HepG2 (cell line): ENCODE measurements at regions not wholly inside any gene's neighbourhood (a gene's known extent, or its start where the extent isn't known, plus 50 kb on each side); places are given as distances from the start of the nearest gene placed in this dataset.

Experiments
- ATF7-NPFF ChIP-seq: sonication (generic); formaldehyde crosslinking; IDR thresholded peaks from 2 replicates; pipeline ENCODE4 v1.8.1; 2023; ENCODE audit warnings: mild to moderate bottlenecking, low read depth, missing genetic modification reagents, moderate library complexity
- CHD2 ChIP-seq: IDR thresholded peaks from 2 replicates; pipeline ENCODE4 v1.6.1; 2011; ENCODE audit warnings: low read depth, low read length, improper control_type of control experiment
- HDAC6 ChIP-seq: fragments of 200-600 bp; sonication (generic); IDR thresholded peaks from 2 replicates; pipeline ENCODE4 v1.7.0; 2017; ENCODE audit warnings: mild to moderate bottlenecking, antibody characterized with exemption, low read length, low read depth
- MIER3 ChIP-seq: IDR thresholded peaks from 2 replicates; pipeline ENCODE4 v1.6.1; 2016; ENCODE audit warnings: missing compliant biosample characterization, borderline replicate concordance
- MYC ChIP-seq: sonication (generic); formaldehyde crosslinking; IDR thresholded peaks from 2 replicates; pipeline ENCODE4 v1.9.0; 2021; ENCODE audit warnings: missing genetic modification reagents, borderline replicate concordance
- NBN ChIP-seq: fragments of 450-650 bp; conservative IDR thresholded peaks from 2 replicates; pipeline ENCODE4 v1.6.1; 2017
- SMC3 ChIP-seq: IDR thresholded peaks from 2 replicates; pipeline ENCODE4 v1.6.1; 2011; ENCODE audit warnings: low read length, improper control_type of control experiment
- ZNF891 ChIP-seq: sonication (generic); formaldehyde crosslinking; IDR thresholded peaks from 2 replicates; pipeline ENCODE4 v1.5.0; 2020; ENCODE audit warnings: mild to moderate bottlenecking, missing genetic modification reagents
- TF ChIP-seq, protein P1 (sequence below): sonication (generic); formaldehyde crosslinking; IDR thresholded peaks from 2 replicates; pipeline ENCODE4 v1.5.0; 2020; ENCODE audit warnings: missing genetic modification reagents
- TF ChIP-seq, protein P2 (sequence below): sonication (generic); formaldehyde crosslinking; IDR thresholded peaks from 2 replicates; pipeline ENCODE4 v1.5.1; 2020; ENCODE audit warnings: mild to moderate bottlenecking, missing genetic modification reagents, moderate library complexity
- TF ChIP-seq, protein P3 (sequence below): sonication (generic); formaldehyde crosslinking; IDR thresholded peaks from 2 replicates; pipeline ENCODE4 v1.5.0; 2020; ENCODE audit warnings: mild to moderate bottlenecking, missing genetic modification reagents, moderate library complexity

DNA sequence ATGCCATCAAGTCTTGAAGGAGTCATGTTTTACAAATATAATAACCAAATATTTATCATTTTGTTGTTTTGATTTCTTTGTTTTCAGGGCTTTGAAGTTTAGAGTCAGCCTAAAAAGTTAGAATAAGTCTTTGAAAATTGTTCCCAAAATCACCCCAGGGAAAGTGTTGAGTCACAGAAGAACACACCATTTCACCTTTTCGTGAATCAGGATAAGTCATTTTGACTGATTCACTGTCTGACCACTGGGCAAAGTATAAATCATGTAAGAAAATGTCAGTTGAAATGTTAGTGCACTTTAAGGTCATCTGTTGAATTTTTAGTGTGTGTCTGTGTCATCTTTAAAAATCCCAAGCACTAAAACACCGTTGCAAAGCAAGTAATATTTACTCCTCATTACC lies 1320.1 kb downstream of the RPA4 start:
- TF ChIP-seq ATF7-NPFF (CRISPR knock-in tag) (no peak), NBN (no peak), CHD2 (no peak), MYC (no peak), ZNF891 (CRISPR knock-in tag) (no peak), HDAC6 (no peak), MIER3 (CRISPR knock-in tag) (no peak), SMC3 (no peak)
- TF ChIP-seq, protein P1, sequence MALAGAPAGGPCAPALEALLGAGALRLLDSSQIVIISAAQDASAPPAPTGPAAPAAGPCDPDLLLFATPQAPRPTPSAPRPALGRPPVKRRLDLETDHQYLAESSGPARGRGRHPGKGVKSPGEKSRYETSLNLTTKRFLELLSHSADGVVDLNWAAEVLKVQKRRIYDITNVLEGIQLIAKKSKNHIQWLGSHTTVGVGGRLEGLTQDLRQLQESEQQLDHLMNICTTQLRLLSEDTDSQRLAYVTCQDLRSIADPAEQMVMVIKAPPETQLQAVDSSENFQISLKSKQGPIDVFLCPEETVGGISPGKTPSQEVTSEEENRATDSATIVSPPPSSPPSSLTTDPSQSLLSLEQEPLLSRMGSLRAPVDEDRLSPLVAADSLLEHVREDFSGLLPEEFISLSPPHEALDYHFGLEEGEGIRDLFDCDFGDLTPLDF: no peak
- TF ChIP-seq, protein P2, sequence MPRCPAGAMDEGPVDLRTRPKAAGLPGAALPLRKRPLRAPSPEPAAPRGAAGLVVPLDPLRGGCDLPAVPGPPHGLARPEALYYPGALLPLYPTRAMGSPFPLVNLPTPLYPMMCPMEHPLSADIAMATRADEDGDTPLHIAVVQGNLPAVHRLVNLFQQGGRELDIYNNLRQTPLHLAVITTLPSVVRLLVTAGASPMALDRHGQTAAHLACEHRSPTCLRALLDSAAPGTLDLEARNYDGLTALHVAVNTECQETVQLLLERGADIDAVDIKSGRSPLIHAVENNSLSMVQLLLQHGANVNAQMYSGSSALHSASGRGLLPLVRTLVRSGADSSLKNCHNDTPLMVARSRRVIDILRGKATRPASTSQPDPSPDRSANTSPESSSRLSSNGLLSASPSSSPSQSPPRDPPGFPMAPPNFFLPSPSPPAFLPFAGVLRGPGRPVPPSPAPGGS (CRISPR knock-in tag): no peak
- TF ChIP-seq, protein P3, sequence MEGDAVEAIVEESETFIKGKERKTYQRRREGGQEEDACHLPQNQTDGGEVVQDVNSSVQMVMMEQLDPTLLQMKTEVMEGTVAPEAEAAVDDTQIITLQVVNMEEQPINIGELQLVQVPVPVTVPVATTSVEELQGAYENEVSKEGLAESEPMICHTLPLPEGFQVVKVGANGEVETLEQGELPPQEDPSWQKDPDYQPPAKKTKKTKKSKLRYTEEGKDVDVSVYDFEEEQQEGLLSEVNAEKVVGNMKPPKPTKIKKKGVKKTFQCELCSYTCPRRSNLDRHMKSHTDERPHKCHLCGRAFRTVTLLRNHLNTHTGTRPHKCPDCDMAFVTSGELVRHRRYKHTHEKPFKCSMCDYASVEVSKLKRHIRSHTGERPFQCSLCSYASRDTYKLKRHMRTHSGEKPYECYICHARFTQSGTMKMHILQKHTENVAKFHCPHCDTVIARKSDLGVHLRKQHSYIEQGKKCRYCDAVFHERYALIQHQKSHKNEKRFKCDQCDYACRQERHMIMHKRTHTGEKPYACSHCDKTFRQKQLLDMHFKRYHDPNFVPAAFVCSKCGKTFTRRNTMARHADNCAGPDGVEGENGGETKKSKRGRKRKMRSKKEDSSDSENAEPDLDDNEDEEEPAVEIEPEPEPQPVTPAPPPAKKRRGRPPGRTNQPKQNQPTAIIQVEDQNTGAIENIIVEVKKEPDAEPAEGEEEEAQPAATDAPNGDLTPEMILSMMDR: no peak
